GM23338 (cell line): ENCODE measurements at regions not wholly inside any gene's neighbourhood (a gene's known extent, or its start where the extent isn't known, plus 50 kb on each side); places are given as distances from the start of the nearest gene placed in this dataset.

ENCODE experiments used
- EZH2phosphoT487 ChIP-seq: fragments of 200-600 bp; sonication (generic); IDR thresholded peaks from one replicate; pipeline ENCODE4 v1.8.1; 2018; ENCODE audit warnings: antibody characterized with exemption; ENCODE audit not compliant: unreplicated experiment
- POLR2AphosphoS5 ChIP-seq: IDR thresholded peaks from 2 replicates; pipeline ENCODE4 v1.6.1; 2016; ENCODE audit warnings: antibody characterized with exemption, low read depth
- TF ChIP-seq, protein P1 (sequence below), 2 experiments: fragments of 200-600 bp in 1 of 2; sonication (generic) in 1 of 2; conservative IDR thresholded peaks; 2 replicates each; pipeline versions ENCODE4 v1.5.1 to v1.6.1; 2016 to 2017; ENCODE audit warnings: antibody characterized with exemption in 2 of 2, low read depth in 2 of 2, mild to moderate bottlenecking in 2 of 2, moderate library complexity in 1 of 2

DNA sequence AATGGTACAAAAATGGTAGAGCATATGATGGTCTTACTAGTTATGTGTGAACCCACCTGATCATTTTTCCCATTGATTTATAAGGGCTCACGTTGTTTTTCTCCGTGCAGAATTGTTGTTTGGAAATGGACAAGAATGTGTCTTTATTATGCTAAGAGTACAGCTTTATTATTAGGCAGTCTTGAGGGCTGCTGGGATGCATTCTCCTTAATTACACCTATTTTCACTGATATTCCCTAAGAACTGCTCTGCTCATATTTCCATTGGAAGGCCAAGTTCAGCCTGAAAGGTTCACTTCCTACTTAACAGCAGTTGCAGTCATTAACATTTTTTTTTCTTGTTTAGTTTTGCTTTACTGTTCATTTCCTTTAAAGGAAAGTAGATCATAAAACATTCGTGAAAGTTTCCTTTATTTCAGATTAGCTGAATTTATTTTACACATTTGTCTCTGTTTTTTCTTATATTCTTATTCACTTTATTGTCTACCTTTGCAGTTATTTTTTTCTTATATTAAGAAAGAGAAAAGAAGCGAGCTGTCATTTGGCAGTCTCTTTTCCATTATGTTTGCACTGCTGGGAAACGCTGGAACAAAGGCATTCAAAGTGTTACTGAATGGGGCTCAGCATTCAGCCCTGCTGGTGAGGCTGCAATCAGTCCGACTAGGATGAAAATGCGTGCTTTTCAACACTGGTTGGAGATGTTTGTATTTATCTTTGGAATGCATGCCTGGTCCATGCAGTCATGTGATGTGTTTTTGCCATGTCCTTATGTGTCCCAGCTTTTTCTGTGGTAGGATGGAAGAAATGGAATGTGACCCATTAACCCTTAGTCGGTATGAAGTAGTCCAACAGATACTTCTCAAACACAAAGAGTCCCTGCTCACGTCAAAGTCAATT, 602.7 kb upstream of the ZNF608 start:
- TF ChIP-seq EZH2phosphoT487 (no peak), POLR2AphosphoS5 (no peak)
- TF ChIP-seq, protein P1, sequence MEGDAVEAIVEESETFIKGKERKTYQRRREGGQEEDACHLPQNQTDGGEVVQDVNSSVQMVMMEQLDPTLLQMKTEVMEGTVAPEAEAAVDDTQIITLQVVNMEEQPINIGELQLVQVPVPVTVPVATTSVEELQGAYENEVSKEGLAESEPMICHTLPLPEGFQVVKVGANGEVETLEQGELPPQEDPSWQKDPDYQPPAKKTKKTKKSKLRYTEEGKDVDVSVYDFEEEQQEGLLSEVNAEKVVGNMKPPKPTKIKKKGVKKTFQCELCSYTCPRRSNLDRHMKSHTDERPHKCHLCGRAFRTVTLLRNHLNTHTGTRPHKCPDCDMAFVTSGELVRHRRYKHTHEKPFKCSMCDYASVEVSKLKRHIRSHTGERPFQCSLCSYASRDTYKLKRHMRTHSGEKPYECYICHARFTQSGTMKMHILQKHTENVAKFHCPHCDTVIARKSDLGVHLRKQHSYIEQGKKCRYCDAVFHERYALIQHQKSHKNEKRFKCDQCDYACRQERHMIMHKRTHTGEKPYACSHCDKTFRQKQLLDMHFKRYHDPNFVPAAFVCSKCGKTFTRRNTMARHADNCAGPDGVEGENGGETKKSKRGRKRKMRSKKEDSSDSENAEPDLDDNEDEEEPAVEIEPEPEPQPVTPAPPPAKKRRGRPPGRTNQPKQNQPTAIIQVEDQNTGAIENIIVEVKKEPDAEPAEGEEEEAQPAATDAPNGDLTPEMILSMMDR (conservative IDR thresholded peaks at IDR 0.05; ENCODE audit: low read depth in 2 of 2) = no peak
